Spinal cord (tissue), 9 donors: ENCODE measurements at regions not wholly inside any gene's neighbourhood (a gene's known extent, or its start where the extent isn't known, plus 50 kb on each side); places are given as distances from the start of the nearest gene placed in this dataset.

ENCODE experiments used
- DNase-seq, 6 donors: peaks; one replicate each; pipeline versions ENCODE4 v3.0.0 to v3.0.0-alpha.2; 2013 to 2015; ENCODE audit warnings: low spot score in 6 of 6, low read depth in 4 of 6
- H3K27ac ChIP-seq: one replicate; pipeline ENCODE4 v1.5.1; 2013; ENCODE audit warnings: low read depth, low read length, control low read depth
- H3K27me3 ChIP-seq: one replicate; pipeline ENCODE4 v1.6.1; 2013; ENCODE audit warnings: low read length; ENCODE audit not compliant: control insufficient read depth, insufficient read depth
- H3K36me3 ChIP-seq: one replicate; pipeline ENCODE4 v1.6.1; 2013; ENCODE audit warnings: low read length; ENCODE audit not compliant: control insufficient read depth, insufficient read depth
- H3K4me1 ChIP-seq: one replicate; pipeline ENCODE4 v1.6.1; 2013; ENCODE audit warnings: low read length; ENCODE audit not compliant: control insufficient read depth, insufficient read depth
- H3K4me3 ChIP-seq: one replicate; pipeline ENCODE4 v1.5.1; 2013; ENCODE audit warnings: low read depth, low read length, control low read depth
- H3K9me3 ChIP-seq: one replicate; pipeline ENCODE4 v1.6.1; 2013; ENCODE audit warnings: low read length; ENCODE audit not compliant: control insufficient read depth, insufficient read depth
- WGBS: methylation state at CpG from one replicate; pipeline ENCODE4 v1.1.5; 2013; ENCODE audit warnings: missing lambda C conversion rate; ENCODE audit not compliant: insufficient coverage; 5-methylcytosine and 5-hydroxymethylcytosine counted together
- donor health status: healthy.

DNA sequence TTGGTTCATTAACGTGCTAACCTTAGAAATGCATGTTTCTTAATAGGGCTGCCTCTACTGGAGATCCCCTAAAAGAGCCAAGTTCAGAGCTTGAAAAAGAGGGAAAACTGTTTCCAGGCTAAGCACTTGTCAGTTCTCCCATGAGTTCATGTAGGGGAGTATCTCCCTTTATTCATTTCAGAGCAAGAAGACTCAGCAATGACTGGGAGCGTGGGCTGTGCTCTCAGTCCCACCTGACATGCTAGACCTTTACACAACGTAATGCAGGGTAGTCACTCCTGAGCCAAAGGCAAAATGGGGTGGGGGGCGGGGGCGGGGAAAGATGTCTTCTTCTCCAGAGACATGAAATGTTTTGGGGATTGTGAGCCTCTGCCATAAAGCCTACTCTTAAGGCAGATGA is 420.1 kb upstream of the MCTP2 start:
- no peak overlapping the region for H3K27ac ChIP-seq
- H3K9me3 ChIP-seq, result no peaks in the 10 kb centered on the region
- H3K36me3 ChIP-seq, result no peaks in the 10 kb centered on the region
- H3K4me3 ChIP-seq, result no peak overlapping the region
- 100% methylated on average over 1 of the region's 5 CpGs for WGBS
- DNase-seq, result no peak
- no peaks in the 10 kb centered on the region for H3K27me3 ChIP-seq
- H3K4me1 ChIP-seq, result no peaks in the 10 kb centered on the region

DNA sequence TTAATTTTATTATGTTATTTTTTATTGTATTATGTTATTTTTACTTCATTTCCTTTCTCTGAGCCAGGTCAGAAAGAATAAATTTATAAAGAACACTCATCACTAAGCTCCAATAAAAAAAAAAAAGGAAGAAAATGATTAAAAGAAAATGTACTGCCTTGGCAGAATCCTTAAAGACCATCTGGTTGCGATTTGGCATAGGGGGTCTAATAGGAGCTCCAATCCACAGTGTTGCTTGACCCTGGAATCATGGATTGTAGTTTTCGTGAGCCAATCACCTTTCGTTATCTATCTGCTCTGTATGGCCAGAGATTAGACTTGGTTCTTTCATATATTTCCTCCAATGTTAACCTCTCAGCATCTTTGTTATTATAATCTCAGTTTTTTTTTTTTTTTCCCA is 421.8 kb upstream of the MCTP2 start:
- 94% methylated on average over 3 of the region's 3 CpGs for WGBS
- no peak overlapping the region for H3K4me3 ChIP-seq
- H3K36me3 ChIP-seq, result no peaks in the 10 kb centered on the region
- H3K27ac ChIP-seq, result no peak overlapping the region
- no peaks in the 10 kb centered on the region for H3K27me3 ChIP-seq
- no peaks in the 10 kb centered on the region for H3K9me3 ChIP-seq
- H3K4me1 ChIP-seq, result no peaks in the 10 kb centered on the region
- DNase-seq, result no peak

DNA sequence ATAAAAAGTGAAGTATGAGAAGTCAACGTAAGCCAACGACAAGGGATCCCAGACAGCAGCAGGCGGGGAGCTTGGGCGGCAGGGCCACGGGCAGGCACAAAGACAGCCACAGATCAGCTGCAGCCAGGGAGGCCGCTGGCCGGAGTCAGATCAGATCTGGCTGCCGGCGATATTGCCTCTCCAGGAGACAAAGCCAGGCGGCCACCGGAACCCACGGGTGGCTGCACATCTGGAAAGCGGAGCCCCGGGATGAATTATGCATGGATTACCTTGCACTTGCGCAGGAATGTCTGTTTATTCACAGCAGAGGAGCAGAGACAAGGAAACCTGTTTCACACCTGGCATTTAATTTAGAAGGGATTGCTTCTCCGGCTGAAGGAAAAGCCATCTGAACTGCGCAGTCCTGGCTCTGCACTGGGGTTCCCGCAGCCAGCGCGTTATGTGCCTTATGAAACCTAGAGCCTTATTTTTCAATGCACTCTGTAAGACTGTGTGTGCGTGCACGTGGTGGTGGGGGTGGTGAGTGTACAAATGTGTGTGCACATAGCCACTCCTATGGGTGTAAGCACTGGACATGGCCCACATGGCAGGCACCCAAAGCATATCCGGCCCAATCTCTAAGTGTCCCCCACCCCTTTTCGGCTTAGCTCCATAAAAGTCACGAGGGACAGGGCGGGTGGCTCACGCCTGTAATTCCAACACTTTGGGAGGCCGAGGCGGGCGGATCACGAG is 427.8 kb upstream of the MCTP2 start:
- Histone ChIP-seq H3K9me3 (no peaks in the 10 kb centered on the region), H3K4me3 (no peak overlapping the region), H3K36me3 (no peaks in the 10 kb centered on the region), H3K27me3 (no peaks in the 10 kb centered on the region), H3K27ac (no peak overlapping the region), H3K4me1 (peaks cover 7% of the 10 kb centered on the region)
- 47% methylated on average over 19 of the region's 31 CpGs for WGBS
- DNase-seq, result peak in 1 of 6 donors; percentile 76

DNA sequence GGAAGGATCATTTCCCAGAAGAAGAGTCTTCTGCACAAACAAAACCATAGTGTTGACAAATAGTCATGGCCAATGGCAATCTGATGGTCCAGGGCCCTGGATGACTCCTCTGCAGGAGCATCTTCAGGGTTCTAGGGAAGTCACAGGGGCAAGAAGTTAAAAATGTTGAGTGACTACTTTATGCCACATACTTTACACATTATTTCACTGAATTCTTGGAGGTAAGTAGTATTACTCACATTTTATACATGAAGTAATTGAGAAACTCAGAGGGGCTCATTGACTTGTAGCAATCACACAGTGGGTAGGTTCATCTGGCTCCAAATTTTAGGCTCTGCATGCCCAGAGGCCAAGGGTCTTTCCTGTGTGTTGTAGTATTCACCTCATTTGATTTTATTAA is 430.2 kb upstream of the MCTP2 start:
- Histone ChIP-seq H3K36me3 (no peaks in the 10 kb centered on the region), H3K27me3 (no peaks in the 10 kb centered on the region), H3K4me3 (no peak overlapping the region), H3K27ac (no peak overlapping the region), H3K4me1 (peaks cover 7% of the 10 kb centered on the region), H3K9me3 (no peaks in the 10 kb centered on the region)
- DNase-seq, result no peak

DNA sequence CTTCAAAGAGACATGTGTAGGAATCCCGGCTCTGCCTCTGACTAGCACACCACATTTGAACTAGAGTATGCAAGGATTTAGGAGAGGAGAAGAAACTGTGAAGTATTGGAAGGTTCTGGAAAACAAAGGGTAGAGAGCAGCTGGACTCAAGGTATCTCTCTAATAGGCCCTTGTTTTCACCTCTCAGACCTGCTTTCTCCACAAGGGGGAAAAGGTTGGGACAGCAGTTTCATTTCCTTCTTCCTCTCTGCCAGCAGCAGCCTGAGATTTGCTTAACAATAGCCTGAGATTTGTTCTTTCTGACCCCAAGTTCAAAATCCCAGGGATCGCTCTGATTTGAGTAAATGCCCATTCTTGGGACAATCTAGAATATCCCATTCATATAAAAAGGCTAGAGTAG is 430.6 kb upstream of the MCTP2 start:
- Histone ChIP-seq H3K27ac (no peak overlapping the region), H3K36me3 (no peaks in the 10 kb centered on the region), H3K4me3 (no peak overlapping the region), H3K27me3 (no peaks in the 10 kb centered on the region), H3K4me1 (peaks cover 7% of the 10 kb centered on the region), H3K9me3 (no peaks in the 10 kb centered on the region)
- WGBS, result 100% methylated on average over 1 of the region's 2 CpGs
- DNase-seq, result no peak

DNA sequence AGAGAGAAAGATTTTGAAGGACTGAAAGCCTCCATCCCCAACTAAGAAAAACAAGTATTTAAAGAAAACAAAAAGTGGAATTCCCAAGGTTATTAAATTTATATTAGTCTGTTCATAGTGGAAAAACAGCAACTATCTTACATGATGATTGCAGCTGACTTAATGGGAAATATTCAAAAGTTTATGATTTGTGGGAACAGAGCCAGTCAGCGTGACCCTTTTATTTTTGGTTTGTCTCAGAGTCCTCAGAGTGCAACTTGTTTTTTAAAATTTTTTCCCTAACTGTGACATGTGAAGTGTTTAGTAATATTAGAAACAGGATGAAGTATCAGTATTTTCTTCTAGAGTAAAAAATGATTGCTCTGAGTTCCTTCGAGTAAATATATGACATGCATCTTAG is 441.9 kb upstream of the MCTP2 start:
- no peaks in the 10 kb centered on the region for H3K36me3 ChIP-seq
- no CpG with 5 or more reads among the region's 2 CpGs for WGBS
- H3K4me1 ChIP-seq, result peaks cover 3% of the 10 kb centered on the region
- H3K27me3 ChIP-seq, result no peaks in the 10 kb centered on the region
- H3K4me3 ChIP-seq, result no peak overlapping the region
- no peaks in the 10 kb centered on the region for H3K9me3 ChIP-seq
- H3K27ac ChIP-seq, result no peak overlapping the region
- no peak for DNase-seq

DNA sequence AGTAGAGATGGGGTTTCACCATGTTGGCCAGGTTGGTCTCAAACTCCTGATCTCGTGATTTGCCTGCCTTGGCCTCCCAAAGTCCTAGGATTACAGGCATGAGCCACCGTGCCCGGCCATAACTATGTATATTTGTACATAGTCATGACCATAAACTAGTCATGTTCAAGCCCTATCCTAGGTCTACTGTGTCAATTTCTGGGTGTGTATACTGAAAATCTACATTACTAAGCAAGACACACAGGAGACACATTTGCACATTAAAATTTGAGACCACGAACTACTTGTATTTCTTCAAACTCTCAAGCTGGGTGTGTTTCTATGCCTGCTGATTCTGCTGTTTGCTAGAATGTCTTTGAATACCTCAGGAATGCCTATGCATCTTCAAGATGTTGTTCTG is 451.3 kb upstream of the MCTP2 start:
- Histone ChIP-seq H3K4me3 (no peak overlapping the region), H3K27me3 (no peaks in the 10 kb centered on the region), H3K36me3 (no peaks in the 10 kb centered on the region), H3K9me3 (no peaks in the 10 kb centered on the region), H3K27ac (no peak overlapping the region), H3K4me1 (no peaks in the 10 kb centered on the region)
- 95% methylated on average over 3 of the region's 4 CpGs for WGBS
- DNase-seq, result no peak

DNA sequence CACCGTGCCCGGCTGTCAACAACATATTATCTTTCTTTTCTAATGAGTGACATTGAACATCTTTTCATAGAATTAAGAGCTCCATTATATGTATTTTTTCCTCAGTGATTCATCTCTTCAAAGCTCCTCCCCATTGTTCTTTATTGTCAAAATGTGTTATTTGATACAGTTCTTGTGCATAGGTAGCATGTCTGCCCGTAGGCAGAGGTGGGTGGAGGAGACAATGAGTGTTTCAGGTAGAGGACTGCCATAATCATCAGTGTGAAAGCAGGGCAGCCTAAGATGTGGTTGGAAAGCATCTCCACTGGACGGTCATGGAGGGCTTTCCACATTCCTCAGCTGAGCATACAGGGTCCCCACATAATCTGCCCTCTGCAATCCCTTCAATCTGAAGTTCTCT is 452.0 kb upstream of the MCTP2 start:
- Histone ChIP-seq H3K27me3 (no peaks in the 10 kb centered on the region), H3K4me1 (no peaks in the 10 kb centered on the region), H3K9me3 (no peaks in the 10 kb centered on the region), H3K4me3 (no peak overlapping the region), H3K36me3 (no peaks in the 10 kb centered on the region), H3K27ac (no peak overlapping the region)
- no peak for DNase-seq
- WGBS, result no CpG with 5 or more reads among the region's 4 CpGs

DNA sequence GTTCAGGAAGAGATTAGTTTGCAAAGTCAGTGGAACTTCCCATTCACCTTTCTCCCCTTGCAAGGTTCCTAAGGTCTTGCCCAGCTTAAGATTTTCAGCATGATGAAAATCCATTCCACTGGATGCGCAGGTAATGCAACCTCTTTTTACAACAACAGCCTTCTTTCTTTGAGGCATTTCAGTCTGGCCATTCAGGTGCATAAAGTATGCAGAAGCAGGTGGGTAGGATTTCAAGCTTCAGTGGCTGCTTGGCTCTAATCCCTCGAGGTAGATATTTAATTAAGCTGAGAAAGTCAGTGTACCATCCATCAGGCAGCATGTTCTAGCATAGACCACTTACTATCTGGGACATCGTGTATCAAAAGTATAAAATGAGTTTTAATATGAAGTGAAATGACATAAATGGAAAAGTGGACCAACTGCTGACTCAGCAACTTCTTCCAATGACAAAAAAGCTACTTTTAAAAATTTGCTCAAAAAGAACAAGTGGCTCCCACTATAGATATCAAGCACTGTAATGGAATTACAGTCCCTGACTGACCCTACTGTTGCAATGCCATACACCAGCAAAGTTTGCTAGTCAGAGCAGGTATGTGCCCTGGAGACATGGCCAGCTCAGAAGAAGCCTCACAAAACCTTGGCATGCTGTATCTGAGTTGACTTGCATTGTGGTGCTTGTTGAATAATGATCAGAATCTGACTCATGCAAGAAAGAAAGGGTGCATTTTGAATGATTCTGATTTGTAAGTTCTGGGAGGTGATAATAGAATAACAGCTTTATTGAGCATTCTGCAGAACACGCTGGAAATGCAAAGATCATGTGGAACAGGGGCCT is 459.9 kb upstream of the MCTP2 start:
- no peaks in the 10 kb centered on the region for H3K27me3 ChIP-seq
- H3K27ac ChIP-seq, result no peak overlapping the region
- no peak overlapping the region for H3K4me3 ChIP-seq
- peak in 1 of 6 donors; percentile 30 for DNase-seq
- no peaks in the 10 kb centered on the region for H3K4me1 ChIP-seq
- no peaks in the 10 kb centered on the region for H3K9me3 ChIP-seq
- no peaks in the 10 kb centered on the region for H3K36me3 ChIP-seq
- WGBS, result 57% methylated on average over 1 of the region's 4 CpGs

DNA sequence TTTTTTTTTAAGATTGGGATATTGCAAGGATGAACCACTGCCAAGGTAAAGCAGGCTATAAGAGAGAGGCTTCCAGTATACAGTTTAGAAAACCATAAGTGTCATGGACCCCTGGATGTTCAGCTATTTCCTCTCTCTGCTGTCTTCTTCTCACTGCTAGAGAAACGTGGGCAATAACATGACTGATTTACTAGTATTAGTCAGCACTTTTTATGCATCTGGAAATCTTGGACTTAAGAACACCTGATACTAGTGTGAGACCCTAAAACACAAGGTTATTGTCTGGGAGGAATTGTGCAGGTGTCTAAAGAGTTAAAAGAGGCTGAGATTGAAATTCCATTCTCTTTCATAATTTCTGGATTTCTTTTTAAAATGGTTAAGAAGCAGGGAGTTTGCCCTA is 460.6 kb upstream of the MCTP2 start:
- no peak for DNase-seq
- WGBS, result no CpG with 5 or more reads among the region's 1 CpG
- no peaks in the 10 kb centered on the region for H3K27me3 ChIP-seq
- no peak overlapping the region for H3K27ac ChIP-seq
- no peaks in the 10 kb centered on the region for H3K4me1 ChIP-seq
- no peaks in the 10 kb centered on the region for H3K9me3 ChIP-seq
- no peak overlapping the region for H3K4me3 ChIP-seq
- no peaks in the 10 kb centered on the region for H3K36me3 ChIP-seq
